GM19395 (cell line): ENCODE measurements at regions not wholly inside any gene's neighbourhood (a gene's known extent, or its start where the extent isn't known, plus 50 kb on each side); places are given as distances from the start of the nearest gene placed in this dataset.

Experiments used
- ATAC-seq: cut with Tn5 transposase; IDR thresholded peaks from one replicate; pipeline ENCODE4 v1.9.1; 2021; ENCODE audit warnings: mild to moderate bottlenecking, moderate library complexity; ENCODE audit not compliant: unreplicated experiment

- no peak for ATAC-seq
Observed at GRCh38 chr1:182137546-182137945, 76.0 kb upstream of the ZNF648 start.

GRCh38 chr1:182135946-182136345 lies 74.4 kb upstream of the ZNF648 start:
- ATAC-seq = no peak

GRCh38 chr1:182134257-182134656 lies 72.7 kb upstream of the ZNF648 start:
- no peak for ATAC-seq

GRCh38 chr1:182133181-182133580 lies 71.7 kb upstream of the ZNF648 start:
- no peak for ATAC-seq

GRCh38 chr1:182129398-182129797 lies 67.9 kb upstream of the ZNF648 start:
- no peak for ATAC-seq

- ATAC-seq = no peak
Observed at GRCh38 chr1:182128502-182128901, 67.0 kb upstream of the ZNF648 start.

- no peak for ATAC-seq
Observed at GRCh38 chr1:182127656-182128055, 66.1 kb upstream of the ZNF648 start.

GRCh38 chr1:182126272-182126800 lies 64.8 kb upstream of the ZNF648 start:
- no peak for ATAC-seq

- no peak for ATAC-seq
Observed at GRCh38 chr1:182122913-182123260, 61.4 kb upstream of the ZNF648 start.

- ATAC-seq = no peak
Observed at GRCh38 chr1:182122256-182122912, 60.9 kb upstream of the ZNF648 start.

- ATAC-seq = no peak
Observed at GRCh38 chr1:182121787-182122186, 60.3 kb upstream of the ZNF648 start.

- ATAC-seq = no peak
Observed at GRCh38 chr1:182120411-182121258, 59.1 kb upstream of the ZNF648 start.

GRCh38 chr1:182119631-182120030 lies 58.1 kb upstream of the ZNF648 start:
- no peak for ATAC-seq

- ATAC-seq = no peak
Observed at GRCh38 chr1:182118851-182119250, 57.3 kb upstream of the ZNF648 start.

- ATAC-seq = no peak
Observed at GRCh38 chr1:182114627-182115023, 53.1 kb upstream of the ZNF648 start.

- ATAC-seq = no peak
Observed at GRCh38 chr1:182113879-182114626, 52.5 kb upstream of the ZNF648 start.

- no peak for ATAC-seq
Observed at GRCh38 chr1:182111496-182111895, 50.0 kb upstream of the ZNF648 start.
